H1 (cell line): ENCODE measurements at regions not wholly inside any gene's neighbourhood (a gene's known extent, or its start where the extent isn't known, plus 50 kb on each side); places are given as distances from the start of the nearest gene placed in this dataset.

Experiments
- BRCA1 ChIP-seq: IDR thresholded peaks from 2 replicates; pipeline ENCODE4 v1.6.1; 2012; ENCODE audit warnings: low read depth, low read length, improper control_type of control experiment
- CEBPB ChIP-seq: IDR thresholded peaks from 2 replicates; pipeline ENCODE4 v1.6.1; 2012; ENCODE audit warnings: low read depth, low read length
- CTCF ChIP-seq, 3 experiments: IDR thresholded peaks; 1 replicate in 2 of 3; 2 replicates in 1 of 3; pipeline versions ENCODE4 v1.5.1 to v1.6.1; 2011; ENCODE audit warnings: low read length in 3 of 3, mild to moderate bottlenecking in 3 of 3, inconsistent platforms in 2 of 3, low read depth in 1 of 3, moderate library complexity in 1 of 3; ENCODE audit not compliant: insufficient read depth in 1 of 3; ENCODE audit errors: control extremely low read depth in 1 of 3
- EP300 ChIP-seq, 2 experiments: IDR thresholded peaks; 1 replicate in 1 of 2; 2 replicates in 1 of 2; pipeline ENCODE4 v1.6.1; 2011 to 2012; ENCODE audit warnings: low read depth in 2 of 2, low read length in 2 of 2, mild to moderate bottlenecking in 2 of 2, borderline replicate concordance in 1 of 2, inconsistent platforms in 1 of 2, moderate library complexity in 1 of 2
- HDAC6 ChIP-seq: IDR thresholded peaks from one replicate; pipeline ENCODE4 v1.7.1; 2012; ENCODE audit warnings: low read depth, mild to moderate bottlenecking, inconsistent platforms, low read length, moderate library complexity
- JUND ChIP-seq: IDR thresholded peaks from 2 replicates; pipeline ENCODE4 v1.6.1; 2011; ENCODE audit warnings: mild to moderate bottlenecking, improper control_type of control experiment, low read length
- MAX ChIP-seq: IDR thresholded peaks from 2 replicates; pipeline ENCODE4 v1.6.1; 2012; ENCODE audit warnings: inconsistent platforms
- POLR2A ChIP-seq, 2 experiments: IDR thresholded peaks; 1 replicate in 1 of 2; 2 replicates in 1 of 2; pipeline ENCODE4 v1.6.1; 2011; ENCODE audit warnings: low read depth in 2 of 2, low read length in 2 of 2, mild to moderate bottlenecking in 2 of 2; ENCODE audit errors: control extremely low read depth in 1 of 2
- POLR2AphosphoS5 ChIP-seq: IDR thresholded peaks from 2 replicates; pipeline ENCODE4 v1.6.1; 2011; ENCODE audit warnings: low read depth, low read length
- TAF1 ChIP-seq: IDR thresholded peaks from 2 replicates; pipeline ENCODE4 v1.6.1; 2011; ENCODE audit warnings: mild to moderate bottlenecking, low read depth, low read length
- TEAD4 ChIP-seq: IDR thresholded peaks from 2 replicates; pipeline ENCODE4 v1.6.1; 2012; ENCODE audit warnings: low read depth, low read length, inconsistent platforms, mixed read lengths

GRCh38 chr4:116885579-116885978 is 199.8 kb downstream of the TRAM1L1 start:
- TF ChIP-seq TAF1 (no peak), CEBPB (no peak), TEAD4 (no peak), CTCF (IDR thresholded peaks at IDR 0.05; ENCODE audit: control extremely low read depth in 1 of 3, insufficient read depth in 1 of 3, low read depth in 1 of 3, low read length in 3 of 3) (no peak), EP300 (IDR thresholded peaks at IDR 0.05; ENCODE audit: borderline replicate concordance in 1 of 2, low read depth in 2 of 2, low read length in 2 of 2) (no peak), BRCA1 (no peak), POLR2A (IDR thresholded peaks at IDR 0.05; ENCODE audit: control extremely low read depth in 1 of 2, low read depth in 2 of 2, low read length in 2 of 2) (no peak), HDAC6 (no peak), JUND (no peak), POLR2AphosphoS5 (no peak), MAX (no peak)
